ENCODE measurements at regions not wholly inside any gene's neighbourhood (a gene's known extent, or its start where the extent isn't known, plus 50 kb on each side); places are given as distances from the start of the nearest gene placed in this dataset.

GRCh38 chr2:122182616-122183355 lies 427.3 kb downstream of the TSN start:
- no peak for DNase-seq (ENCODE audit: low read depth)
- no peak for FAIRE-seq
- no peak overlapping the region for H3K4me3 ChIP-seq (ENCODE audit: low read depth, low read length)
- TF ChIP-seq CTCF (IDR thresholded peaks at IDR 0.05; ENCODE audit: insufficient read depth, low read length, severe bottlenecking) = no peak
- H3K36me3 ChIP-seq (ENCODE audit: control insufficient read depth, insufficient read depth, low read length) = no peaks in the 10 kb centered on the region
- H3K27me3 ChIP-seq (ENCODE audit: control insufficient read depth, insufficient read depth, low read length) = no peaks in the 10 kb centered on the region

GRCh38 chr2:122183890-122184289 lies 428.4 kb downstream of the TSN start:
- Histone ChIP-seq H3K36me3 (ENCODE audit: control insufficient read depth, insufficient read depth, low read length) (no peaks in the 10 kb centered on the region), H3K27me3 (ENCODE audit: control insufficient read depth, insufficient read depth, low read length) (no peaks in the 10 kb centered on the region), H3K4me3 (ENCODE audit: low read depth, low read length) (no peak overlapping the region)
- DNase-seq (ENCODE audit: low read depth) (no peak), FAIRE-seq (no peak)
- TF ChIP-seq CTCF (IDR thresholded peaks at IDR 0.05; ENCODE audit: insufficient read depth, low read length, severe bottlenecking) = no peak

- DNase-seq (ENCODE audit: low read depth) (peak; percentile 8), FAIRE-seq (no peak)
- no peak for TF ChIP-seq CTCF (IDR thresholded peaks at IDR 0.05; ENCODE audit: insufficient read depth, low read length, severe bottlenecking)
- no peaks in the 10 kb centered on the region for H3K36me3 ChIP-seq (ENCODE audit: control insufficient read depth, insufficient read depth, low read length)
- H3K27me3 ChIP-seq (ENCODE audit: control insufficient read depth, insufficient read depth, low read length) = no peaks in the 10 kb centered on the region
- H3K4me3 ChIP-seq (ENCODE audit: low read depth, low read length) = no peak overlapping the region
Observed at GRCh38 chr2:122186761-122187222, 431.3 kb downstream of the TSN start.

GRCh38 chr2:122191331-122191730 lies 435.9 kb downstream of the TSN start:
- H3K36me3 ChIP-seq (ENCODE audit: control insufficient read depth, insufficient read depth, low read length) = no peaks in the 10 kb centered on the region
- FAIRE-seq (no peak), DNase-seq (ENCODE audit: low read depth) (peak; percentile 30)
- peak; percentile 63 for TF ChIP-seq CTCF (IDR thresholded peaks at IDR 0.05; ENCODE audit: insufficient read depth, low read length, severe bottlenecking)
- no peaks in the 10 kb centered on the region for H3K27me3 ChIP-seq (ENCODE audit: control insufficient read depth, insufficient read depth, low read length)
- no peak overlapping the region for H3K4me3 ChIP-seq (ENCODE audit: low read depth, low read length)

- no peak overlapping the region for H3K4me3 ChIP-seq (ENCODE audit: low read depth, low read length)
- H3K36me3 ChIP-seq (ENCODE audit: control insufficient read depth, insufficient read depth, low read length) = no peaks in the 10 kb centered on the region
- no peaks in the 10 kb centered on the region for H3K27me3 ChIP-seq (ENCODE audit: control insufficient read depth, insufficient read depth, low read length)
- no peak for TF ChIP-seq CTCF (IDR thresholded peaks at IDR 0.05; ENCODE audit: insufficient read depth, low read length, severe bottlenecking)
- FAIRE-seq (no peak), DNase-seq (ENCODE audit: low read depth) (peak; percentile 9)
Observed at GRCh38 chr2:122193622-122194021, 438.2 kb downstream of the TSN start.

- H3K4me3 ChIP-seq (ENCODE audit: low read depth, low read length) = no peak overlapping the region
- FAIRE-seq (no peak), DNase-seq (ENCODE audit: low read depth) (peak; percentile 32)
- no peak for TF ChIP-seq CTCF (IDR thresholded peaks at IDR 0.05; ENCODE audit: insufficient read depth, low read length, severe bottlenecking)
- no peaks in the 10 kb centered on the region for H3K36me3 ChIP-seq (ENCODE audit: control insufficient read depth, insufficient read depth, low read length)
- H3K27me3 ChIP-seq (ENCODE audit: control insufficient read depth, insufficient read depth, low read length) = no peaks in the 10 kb centered on the region
Observed at GRCh38 chr2:122194546-122194945, 439.1 kb downstream of the TSN start.

Measured in bronchial epithelial cell (primary cell).